A673 (cell line): ENCODE measurements at regions not wholly inside any gene's neighbourhood (a gene's known extent, or its start where the extent isn't known, plus 50 kb on each side); places are given as distances from the start of the nearest gene placed in this dataset.

Experiments used
- BruUV-seq: library from RNA; stranded (reverse); fragments of 400-500 nt; replicated peaks from 2 replicates; lab custom pipeline; 2021; lab: Mats Ljungman, UMichigan
- CTCF ChIA-PET: fragments of 300-600 bp; sonication (Branson Sonifier 250); formaldehyde crosslinking; loops from one replicate; lab custom pipeline; 2022; ENCODE audit warnings: antibody characterized with exemption; lab: Charles Lee
- POLR2A ChIA-PET: fragments of 300-600 bp; sonication (Branson Sonifier 250); formaldehyde crosslinking; loops from one replicate; lab custom pipeline; 2022; ENCODE audit warnings: antibody characterized with exemption; ENCODE audit not compliant: low non-redundant PET; lab: Charles Lee
- DNase-seq: peaks from one replicate; pipeline ENCODE4 v3.0.0-alpha.2; 2015; ENCODE audit warnings: low spot score
- H3K27ac ChIP-seq: fragments of 200-600 bp; sonication (generic); 2 replicates; pipeline ENCODE4 v1.5.1; 2016; ENCODE audit warnings: mixed run types, low read depth, mild to moderate bottlenecking, mixed read lengths, antibody characterized with exemption, low read length; ENCODE audit not compliant: poor library complexity, severe bottlenecking
- H3K27me3 ChIP-seq: fragments of 200-600 bp; sonication (generic); replicated peaks from 2 replicates; pipeline ENCODE4 v1.6.1; 2017; ENCODE audit warnings: mixed run types, low read depth, mild to moderate bottlenecking, mixed read lengths, antibody characterized with exemption, low read length; ENCODE audit not compliant: insufficient read depth, poor library complexity
- H3K36me3 ChIP-seq: fragments of 200-600 bp; sonication (generic); 2 replicates; pipeline ENCODE4 v1.6.1; 2016; ENCODE audit warnings: mixed run types, mild to moderate bottlenecking, mixed read lengths, antibody characterized with exemption, low read length; ENCODE audit not compliant: insufficient read depth, poor library complexity, severe bottlenecking
- H3K4me1 ChIP-seq: fragments of 200-600 bp; sonication (generic); 2 replicates; pipeline ENCODE4 v1.6.1; 2017; ENCODE audit warnings: mixed run types, mild to moderate bottlenecking, mixed read lengths, antibody characterized with exemption, low read length; ENCODE audit not compliant: insufficient read depth, poor library complexity, severe bottlenecking
- H3K4me3 ChIP-seq: fragments of 200-600 bp; sonication (generic); 2 replicates; pipeline ENCODE4 v1.5.1; 2016; ENCODE audit warnings: low read depth, mixed run types, mild to moderate bottlenecking, mixed read lengths, low read length; ENCODE audit not compliant: poor library complexity, severe bottlenecking
- H3K9me3 ChIP-seq: fragments of 200-600 bp; sonication (generic); 2 replicates; pipeline ENCODE4 v1.6.1; 2016; ENCODE audit warnings: mixed run types, low read depth, mild to moderate bottlenecking, mixed read lengths, antibody characterized with exemption, low read length; ENCODE audit not compliant: poor library complexity, severe bottlenecking
- CTCF ChIP-seq: fragments of 300-800, 200-600 bp; sonication (generic); conservative IDR thresholded peaks from 2 replicates; pipeline ENCODE4 v1.5.1; 2017; ENCODE audit warnings: low read depth, mild to moderate bottlenecking, antibody characterized with exemption, low read length, moderate library complexity, mixed read lengths
- EZH2 ChIP-seq: fragments of 200-600 bp; sonication (generic); IDR thresholded peaks from 2 replicates; pipeline ENCODE4 v1.6.1; 2017; ENCODE audit warnings: borderline replicate concordance, low read depth, mild to moderate bottlenecking, mixed read lengths, antibody characterized with exemption, low read length; ENCODE audit not compliant: poor library complexity, severe bottlenecking
- intact Hi-C: fragments of 100-400 bp; cut with micrococcal nuclease; formaldehyde crosslinking; loops from one replicate; pipeline ENCODE4 v1.10.0; 2022; ENCODE audit not compliant: unreplicated experiment

GRCh38 chr7:20993693-20994092 is 207.0 kb upstream of the SP8 start:
- POLR2A ChIA-PET = no interaction called here
- Histone ChIP-seq H3K36me3 (no peaks in the 10 kb centered on the region), H3K4me1 (no peaks in the 10 kb centered on the region), H3K27ac (no peak overlapping the region), H3K9me3 (no peaks in the 10 kb centered on the region), H3K4me3 (no peak overlapping the region), H3K27me3 (no peaks in the 10 kb centered on the region)
- no peak for DNase-seq
- intact Hi-C loops = no loop called here
- TF ChIP-seq EZH2 = no peak
- no TSS peak for BruUV-seq
- CTCF ChIA-PET = no interaction called here

- H3K27ac ChIP-seq = no peak overlapping the region
- no peaks in the 10 kb centered on the region for H3K4me1 ChIP-seq
- TF ChIP-seq EZH2 = no peak
- TF ChIP-seq CTCF = no peak
- peaks cover 3% of the 10 kb centered on the region for H3K27me3 ChIP-seq
- CTCF ChIA-PET = no interaction called here
- no peak for DNase-seq
- POLR2A ChIA-PET = no interaction called here
- H3K9me3 ChIP-seq = no peaks in the 10 kb centered on the region
- intact Hi-C loops = no loop called here
- no peak overlapping the region for H3K4me3 ChIP-seq
- no peaks in the 10 kb centered on the region for H3K36me3 ChIP-seq
- no TSS peak for BruUV-seq
These were observed 211.6 kb upstream of the SP8 start for GRCh38 chr7:20998309-20998708.

- Histone ChIP-seq H3K27me3 (no peaks in the 10 kb centered on the region), H3K4me1 (no peaks in the 10 kb centered on the region), H3K9me3 (no peaks in the 10 kb centered on the region), H3K27ac (no peak overlapping the region), H3K36me3 (no peaks in the 10 kb centered on the region), H3K4me3 (no peak overlapping the region)
- no peak for DNase-seq
- no TSS peak for BruUV-seq
- ChIA-PET CTCF (no interaction called here), POLR2A (no interaction called here)
- intact Hi-C loops = no loop called here
- TF ChIP-seq CTCF (no peak), EZH2 (no peak)
These were observed 224.5 kb upstream of the SP8 start for GRCh38 chr7:21011153-21011552.

DNA sequence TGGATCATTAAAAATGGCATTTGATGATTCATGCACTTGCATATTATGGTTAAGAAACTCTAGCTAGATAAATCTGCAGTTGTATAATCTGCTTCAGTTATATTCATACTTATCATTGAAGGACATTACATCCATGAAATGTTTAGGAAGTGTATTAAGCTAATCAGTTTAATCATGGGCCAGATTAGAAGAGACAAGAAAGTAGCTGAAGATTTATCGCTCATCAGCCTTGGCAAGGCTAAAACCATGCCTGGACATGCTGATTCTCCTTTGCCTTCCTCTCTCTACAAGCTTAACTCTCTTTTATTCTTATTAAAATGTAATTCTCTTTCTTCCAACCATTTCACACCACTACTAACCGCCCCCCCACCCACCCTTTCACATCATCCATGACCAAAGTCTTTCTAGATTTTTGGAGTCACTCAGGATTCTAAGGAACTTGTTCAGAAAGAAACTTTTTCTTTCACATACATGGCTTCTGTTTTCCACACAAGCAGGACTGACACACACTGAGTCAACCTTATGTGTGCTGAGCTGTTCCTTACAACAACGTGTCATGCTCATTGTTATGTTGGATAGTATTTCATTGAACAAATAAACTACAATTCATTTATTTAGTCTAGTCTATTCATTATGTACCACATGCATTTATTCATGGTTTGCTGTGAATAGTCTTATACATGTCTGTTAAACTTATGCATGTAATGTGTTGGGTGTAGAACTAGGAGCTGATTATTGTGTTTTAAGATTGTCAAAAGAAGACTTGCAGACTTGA is 227.3 kb upstream of the SP8 start:
- intact Hi-C loops = no loop called here
- ChIA-PET POLR2A (no interaction called here), CTCF (no interaction called here)
- H3K27me3 ChIP-seq = no peaks in the 10 kb centered on the region
- no peak overlapping the region for H3K27ac ChIP-seq
- no peaks in the 10 kb centered on the region for H3K9me3 ChIP-seq
- no peaks in the 10 kb centered on the region for H3K36me3 ChIP-seq
- BruUV-seq = no TSS peak
- TF ChIP-seq EZH2 = no peak
- no peak for TF ChIP-seq CTCF
- H3K4me3 ChIP-seq = no peak overlapping the region
- no peaks in the 10 kb centered on the region for H3K4me1 ChIP-seq
- DNase-seq = no peak
